ENCODE measurements at regions not wholly inside any gene's neighbourhood (a gene's known extent, or its start where the extent isn't known, plus 50 kb on each side); places are given as distances from the start of the nearest gene placed in this dataset.
"Not testable (repeated sequence)": the region's sequence is repeated elsewhere in the genome, so short reads cannot be mapped to it uniquely, and the experiment has no call there.

DNA sequence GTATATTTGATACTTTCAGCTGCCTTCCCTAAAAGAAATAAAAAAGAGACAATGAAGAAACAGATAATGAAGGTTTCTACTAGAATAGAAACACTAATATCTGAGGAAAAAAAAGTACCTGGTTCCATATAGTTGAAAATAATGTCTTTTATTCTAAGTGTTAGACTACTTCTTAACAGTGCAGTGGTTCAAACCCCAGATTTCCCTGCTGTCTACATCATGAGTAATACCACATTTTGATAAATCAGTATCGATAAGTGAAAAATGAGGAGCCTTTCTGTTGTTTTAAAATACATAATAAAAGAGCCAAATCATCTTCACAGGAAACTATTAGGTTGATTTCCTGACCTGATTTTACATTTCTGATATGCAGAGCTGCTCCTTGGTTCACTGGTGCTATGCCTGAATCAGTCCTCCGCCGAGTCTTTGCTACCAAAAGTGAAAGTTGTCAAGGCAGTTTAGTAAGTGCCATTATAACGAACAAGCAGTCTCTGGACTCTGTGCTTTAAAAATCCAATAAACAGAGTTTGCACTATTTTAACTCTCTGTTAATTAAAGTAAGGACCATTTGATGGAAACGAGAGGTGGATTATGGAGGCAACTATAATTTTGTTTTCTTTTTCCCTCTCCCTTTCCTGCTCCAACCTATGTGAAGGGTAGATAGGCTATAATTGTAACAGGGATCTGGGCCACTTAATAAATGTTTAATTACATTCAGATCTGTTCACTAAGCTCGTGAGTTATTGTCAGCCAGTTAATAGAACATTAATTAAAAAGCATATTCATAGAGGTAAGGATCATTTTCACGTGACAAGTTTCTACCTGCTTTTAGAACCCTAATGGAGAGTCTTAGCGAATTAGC, 724.5 kb upstream of the RAG2 start:
- no peak overlapping the region for H3K4me3 ChIP-seq (ENCODE audit: low read depth, low read length)
- TF ChIP-seq, protein P1, sequence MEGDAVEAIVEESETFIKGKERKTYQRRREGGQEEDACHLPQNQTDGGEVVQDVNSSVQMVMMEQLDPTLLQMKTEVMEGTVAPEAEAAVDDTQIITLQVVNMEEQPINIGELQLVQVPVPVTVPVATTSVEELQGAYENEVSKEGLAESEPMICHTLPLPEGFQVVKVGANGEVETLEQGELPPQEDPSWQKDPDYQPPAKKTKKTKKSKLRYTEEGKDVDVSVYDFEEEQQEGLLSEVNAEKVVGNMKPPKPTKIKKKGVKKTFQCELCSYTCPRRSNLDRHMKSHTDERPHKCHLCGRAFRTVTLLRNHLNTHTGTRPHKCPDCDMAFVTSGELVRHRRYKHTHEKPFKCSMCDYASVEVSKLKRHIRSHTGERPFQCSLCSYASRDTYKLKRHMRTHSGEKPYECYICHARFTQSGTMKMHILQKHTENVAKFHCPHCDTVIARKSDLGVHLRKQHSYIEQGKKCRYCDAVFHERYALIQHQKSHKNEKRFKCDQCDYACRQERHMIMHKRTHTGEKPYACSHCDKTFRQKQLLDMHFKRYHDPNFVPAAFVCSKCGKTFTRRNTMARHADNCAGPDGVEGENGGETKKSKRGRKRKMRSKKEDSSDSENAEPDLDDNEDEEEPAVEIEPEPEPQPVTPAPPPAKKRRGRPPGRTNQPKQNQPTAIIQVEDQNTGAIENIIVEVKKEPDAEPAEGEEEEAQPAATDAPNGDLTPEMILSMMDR (IDR thresholded peaks at IDR 0.05; ENCODE audit: low read depth, low read length) = no peak

DNA sequence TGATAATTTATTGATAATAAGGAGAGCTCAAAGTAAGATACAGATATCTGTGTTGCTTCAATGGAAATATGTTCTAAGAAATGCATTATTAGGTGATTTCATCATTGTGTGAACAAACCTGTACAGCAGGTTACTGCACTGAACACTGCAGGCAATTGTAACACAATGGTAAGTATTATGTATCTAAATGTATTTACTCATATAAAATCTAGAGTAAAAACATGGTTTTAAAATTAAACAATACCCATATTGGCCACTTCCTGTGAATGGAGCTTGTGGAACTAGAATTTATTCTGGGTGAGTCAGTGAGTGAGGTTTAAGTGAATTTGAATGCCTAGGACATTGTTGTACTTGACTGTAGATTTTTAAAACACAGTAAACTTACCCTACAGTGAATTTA, 722.9 kb upstream of the RAG2 start:
- no peak overlapping the region for H3K4me3 ChIP-seq (ENCODE audit: low read depth, low read length)
- TF ChIP-seq, protein P1 (IDR thresholded peaks at IDR 0.05; ENCODE audit: low read depth, low read length) = no peak

DNA sequence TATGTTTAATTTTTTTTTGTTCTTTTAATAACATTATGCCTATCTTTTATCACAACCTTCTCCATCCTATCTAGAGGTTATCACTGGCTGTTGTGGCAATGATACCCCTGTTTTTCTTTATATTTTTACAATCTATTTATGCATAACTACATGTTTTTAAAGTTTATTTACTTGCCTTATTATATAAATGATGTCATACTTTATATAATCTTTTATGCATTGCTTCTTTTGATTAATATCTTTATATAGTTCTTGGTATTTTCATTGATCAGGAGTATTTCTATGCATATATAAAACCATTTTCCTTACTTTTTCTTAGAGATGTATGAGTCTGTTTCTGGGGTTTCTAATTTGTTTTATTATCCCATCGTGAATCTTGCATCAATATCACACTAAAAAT, 719.8 kb upstream of the RAG2 start:
- TF ChIP-seq, protein P1 (IDR thresholded peaks at IDR 0.05; ENCODE audit: low read depth, low read length) = no peak
- H3K4me3 ChIP-seq (ENCODE audit: low read depth, low read length) = no peak overlapping the region

DNA sequence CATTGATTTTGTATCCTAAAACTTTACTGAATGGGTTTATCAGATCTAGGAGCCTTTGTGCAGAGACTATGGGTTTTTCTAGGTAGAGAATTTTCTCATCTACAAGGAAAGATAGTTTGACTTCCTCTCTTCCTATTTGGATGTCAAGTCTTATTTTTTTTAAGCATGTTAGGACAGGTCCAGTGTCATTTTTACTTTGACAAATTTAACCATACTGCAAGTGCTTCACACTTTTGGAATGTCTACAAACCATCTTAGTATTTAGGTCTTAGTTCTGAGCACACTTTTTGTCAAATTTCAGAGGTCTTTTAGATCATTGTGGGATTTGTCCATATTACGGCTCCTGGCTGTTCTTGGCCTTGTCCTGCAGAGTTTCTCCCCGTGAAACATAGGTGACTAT, 715.2 kb upstream of the RAG2 start:
- H3K4me3 ChIP-seq (ENCODE audit: low read depth, low read length) = no peak overlapping the region
- TF ChIP-seq, protein P1 (IDR thresholded peaks at IDR 0.05; ENCODE audit: low read depth, low read length) = no peak

DNA sequence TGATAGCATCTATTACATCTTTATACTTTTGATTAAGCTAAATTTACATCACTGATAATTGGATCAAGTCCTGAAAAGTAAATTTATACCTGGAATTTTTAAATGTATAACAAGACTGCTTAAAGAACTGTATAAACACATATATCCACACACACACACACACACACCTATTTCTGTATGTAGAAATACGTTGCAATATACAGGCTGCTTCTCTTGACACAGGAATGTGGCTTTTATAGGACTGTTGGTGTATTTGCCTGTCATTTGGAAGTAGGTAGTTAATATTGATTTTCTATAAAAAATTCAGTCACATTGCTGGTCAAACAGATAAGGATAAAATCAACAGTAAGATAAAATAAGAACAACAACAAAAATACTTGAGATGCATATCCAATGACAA, 708.5 kb upstream of the RAG2 start:
- TF ChIP-seq, protein P1 (IDR thresholded peaks at IDR 0.05; ENCODE audit: low read depth, low read length) = no peak
- H3K4me3 ChIP-seq (ENCODE audit: low read depth, low read length) = no peak overlapping the region

DNA sequence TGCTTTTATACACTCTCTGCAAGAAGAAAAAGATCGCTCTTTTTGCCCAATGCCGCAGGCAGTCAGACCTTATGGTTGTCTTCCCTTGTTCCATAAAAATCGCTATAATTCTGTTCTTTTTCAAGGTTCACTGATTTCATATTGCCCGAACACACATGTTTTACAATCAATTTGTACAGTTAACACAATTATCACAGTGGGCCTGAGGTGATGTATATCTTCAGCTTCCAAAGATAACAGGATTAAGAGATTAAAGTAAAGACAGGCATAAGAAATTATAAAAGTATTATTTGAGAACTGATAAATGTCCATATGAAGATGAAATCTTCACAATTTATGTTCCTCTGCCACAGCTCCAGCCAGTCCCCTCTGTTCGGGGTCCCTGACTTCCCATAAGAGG, 703.4 kb upstream of the RAG2 start:
- not testable (repeated sequence) for H3K4me3 ChIP-seq (ENCODE audit: low read depth, low read length)

DNA sequence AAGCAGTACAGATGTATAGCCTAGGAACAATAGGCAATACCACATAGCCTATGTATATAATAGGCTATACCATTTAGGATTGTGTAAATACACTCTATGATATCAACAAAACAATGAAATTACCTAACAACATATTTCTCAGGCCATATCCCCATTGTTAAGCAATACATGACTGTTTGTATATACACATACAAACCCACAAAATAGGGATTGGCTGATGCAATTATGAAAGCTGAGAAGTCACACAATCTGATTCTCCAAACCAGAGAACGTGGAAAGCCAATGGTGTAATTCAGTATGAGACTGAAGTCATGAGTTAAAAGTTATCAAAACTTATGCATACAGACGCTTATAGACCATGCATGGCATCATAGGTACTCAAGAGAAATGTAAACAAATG, 700.1 kb upstream of the RAG2 start:
- TF ChIP-seq, protein P1 (IDR thresholded peaks at IDR 0.05; ENCODE audit: low read depth, low read length) = no peak
- H3K4me3 ChIP-seq (ENCODE audit: low read depth, low read length) = no peak overlapping the region

DNA sequence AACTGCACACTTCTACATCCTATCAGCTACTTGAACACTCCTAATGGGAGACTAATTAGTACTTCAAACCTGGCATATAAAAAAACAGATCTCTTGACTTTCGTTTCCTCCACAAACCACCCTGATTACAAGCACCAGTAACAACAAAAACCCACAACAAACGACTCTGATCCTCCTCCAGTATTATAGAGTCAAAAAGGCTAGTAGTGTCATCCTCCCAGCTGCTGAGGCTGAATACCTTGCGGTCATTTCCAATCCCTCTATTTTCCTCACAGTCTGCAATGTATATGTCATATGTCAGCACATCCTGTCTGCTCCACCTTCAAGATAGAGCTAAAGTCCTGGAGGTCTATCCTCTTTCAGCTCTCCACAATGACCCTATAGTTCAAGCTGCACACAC, 688.9 kb upstream of the RAG2 start:
- H3K4me3 ChIP-seq (ENCODE audit: low read depth, low read length) = no peak overlapping the region
- TF ChIP-seq, protein P1 (IDR thresholded peaks at IDR 0.05; ENCODE audit: low read depth, low read length) = no peak

All from WI38 (cell line).